ENCODE measurements at regions not wholly inside any gene's neighbourhood (a gene's known extent, or its start where the extent isn't known, plus 50 kb on each side); places are given as distances from the start of the nearest gene placed in this dataset.

- no peak for TF ChIP-seq CTCF (IDR thresholded peaks at IDR 0.05)
- no peak for TF ChIP-seq EP300 (IDR thresholded peaks at IDR 0.05)
Observed at GRCh38 chr18:53649621-53650020, 574.8 kb downstream of the MBD2 start.
